A549 (cell line): ENCODE measurements at regions not wholly inside any gene's neighbourhood (a gene's known extent, or its start where the extent isn't known, plus 50 kb on each side); places are given as distances from the start of the nearest gene placed in this dataset.

Source experiments
- ATAC-seq, 2 experiments: fragments of 200-7000 bp in 1 of 2; fragments of >200 bp in 1 of 2; cut with Nextera tagmentation in 1 of 2; cut with Tn5 transposase in 1 of 2; 3 replicates each; pipeline versions ENCODE4 v1.8.0 to v1.9.1; 2018 to 2020; ENCODE audit warnings: mild to moderate bottlenecking in 1 of 2, moderate library complexity in 1 of 2
- CTCF ChIA-PET: fragments of 300-600 bp; sonication (Branson Sonifier 250); formaldehyde crosslinking; extraction: SDS; loops from one replicate; lab custom pipeline; 2021; ENCODE audit warnings: antibody characterized with exemption, inconsistent platforms; lab: Yijun Ruan, JAX
- POLR2A ChIA-PET: fragments of 350-600 bp; formaldehyde crosslinking; extraction: SDS; loops from one replicate; lab custom pipeline; 2021; ENCODE audit warnings: antibody characterized with exemption, inconsistent platforms; lab: Yijun Ruan, JAX
- DNase-seq, 2 experiments: peaks; one replicate each; pipeline versions ENCODE4 v3.0.0 to v3.0.0-alpha.2; 2011 to 2016; ENCODE audit warnings: low read depth in 1 of 2, low spot score in 1 of 2
- FAIRE-seq: peaks from 2 replicates; lab custom pipeline; 2011; peaks lifted over from hg19 to GRCh38; lab: Jason Lieb, UNC
- H3K27ac ChIP-seq, 2 experiments: fragments of >200 bp; sonication (Bioruptor Twin); formaldehyde crosslinking; 3 replicates each; pipeline ENCODE4 v1.5.1; 2016 to 2017
- H3K4me1 ChIP-seq: fragments of >200 bp; sonication (Bioruptor Twin); formaldehyde crosslinking; 3 replicates; pipeline ENCODE4 v1.6.1; 2016
- H3K4me2 ChIP-seq: fragments of >200 bp; sonication (Bioruptor Twin); formaldehyde crosslinking; 3 replicates; pipeline ENCODE4 v1.6.1; 2016
- H3K4me3 ChIP-seq: fragments of >200 bp; sonication (Bioruptor Twin); formaldehyde crosslinking; 3 replicates; pipeline ENCODE4 v1.5.1; 2016
- H3K9me3 ChIP-seq: fragments of >200 bp; sonication (Bioruptor Twin); formaldehyde crosslinking; 3 replicates; pipeline ENCODE4 v1.6.1; 2016
- CBX2 ChIP-seq: fragments of 200-600 bp; sonication (generic); IDR thresholded peaks from 2 replicates; pipeline ENCODE4 v1.6.1; 2016; ENCODE audit warnings: low read depth, mild to moderate bottlenecking, borderline replicate concordance
- ESRRA ChIP-seq: fragments of 150-350 bp; IDR thresholded peaks from 2 replicates; pipeline ENCODE4 v1.6.1; 2014; ENCODE audit warnings: mild to moderate bottlenecking, low read length, borderline replicate concordance
- FOSL2 ChIP-seq, 2 experiments: fragments of 450-650 bp in 1 of 2; fragments of >200 bp in 1 of 2; sonication (Bioruptor Twin) in 1 of 2; formaldehyde crosslinking; IDR thresholded peaks; 2 replicates each; pipeline versions ENCODE4 v1.5.0 to v1.6.1; 2016 to 2020; ENCODE audit warnings: mild to moderate bottlenecking in 1 of 2, moderate library complexity in 1 of 2
- HEYL ChIP-seq: fragments of 250-450 bp; sonication (Bioruptor Pico); IDR thresholded peaks from 2 replicates; pipeline ENCODE4 v1.8.0; 2021; ENCODE audit warnings: mild to moderate bottlenecking, moderate library complexity
- HOXA7 ChIP-seq: fragments of 250-450 bp; sonication (Bioruptor Pico); IDR thresholded peaks from 2 replicates; pipeline ENCODE4 v1.5.0; 2020; ENCODE audit warnings: mild to moderate bottlenecking, moderate library complexity
- KDM5A ChIP-seq: fragments of 200-600 bp; sonication (generic); IDR thresholded peaks from 2 replicates; pipeline ENCODE4 v1.6.1; 2016; ENCODE audit warnings: antibody characterized with exemption, mild to moderate bottlenecking
- MAFK ChIP-seq: fragments of 450-650 bp; IDR thresholded peaks from 2 replicates; pipeline ENCODE4 v1.6.1; 2014; ENCODE audit not compliant: partially characterized antibody
- MYC ChIP-seq: IDR thresholded peaks from 2 replicates; pipeline ENCODE4 v1.6.1; 2012; ENCODE audit warnings: mild to moderate bottlenecking, inconsistent platforms, low read length, improper control_type of control experiment, borderline replicate concordance
- PBX3 ChIP-seq: IDR thresholded peaks from 2 replicates; pipeline ENCODE4 v1.6.1; 2012
- POLR2AphosphoS2 ChIP-seq: conservative IDR thresholded peaks from 2 replicates; pipeline ENCODE4 v1.6.1; 2012; ENCODE audit warnings: low read length, improper control_type of control experiment, inconsistent platforms
- RARB ChIP-seq: fragments of 250-450 bp; sonication (Bioruptor Pico); IDR thresholded peaks from 2 replicates; pipeline ENCODE4 v1.8.0; 2021; ENCODE audit warnings: mild to moderate bottlenecking, moderate library complexity
- RCOR1 ChIP-seq: fragments of 150-350 bp; IDR thresholded peaks from 2 replicates; pipeline ENCODE4 v1.6.1; 2014; ENCODE audit warnings: antibody characterized with exemption, low read length, low read depth
- SREBF2 ChIP-seq: fragments of 450-650 bp; IDR thresholded peaks from 2 replicates; pipeline ENCODE4 v1.6.1; 2014; ENCODE audit warnings: mild to moderate bottlenecking, moderate library complexity
- TFCP2L1 ChIP-seq: fragments of 250-450 bp; sonication (Bioruptor Pico); IDR thresholded peaks from 2 replicates; pipeline ENCODE4 v1.5.0; 2021; ENCODE audit warnings: mild to moderate bottlenecking
- TP53 ChIP-seq: fragments of 250-450 bp; sonication (Bioruptor Pico); IDR thresholded peaks from 2 replicates; pipeline ENCODE4 v1.5.0; 2021; ENCODE audit warnings: mild to moderate bottlenecking, moderate library complexity
- ZFP36 ChIP-seq: fragments of 450-650 bp; IDR thresholded peaks from 2 replicates; pipeline ENCODE4 v1.6.1; 2014; ENCODE audit warnings: borderline replicate concordance; ENCODE audit not compliant: partially characterized antibody
- WGBS: methylation state at CpG from one replicate; pipeline ENCODE4 v1.1.6; 2017; ENCODE audit errors: missing lambda C conversion rate; 5-methylcytosine and 5-hydroxymethylcytosine counted together
- TF ChIP-seq, protein P1 (sequence below): fragments of >200 bp; sonication (Bioruptor Twin); formaldehyde crosslinking; IDR thresholded peaks from 3 replicates; pipeline ENCODE4 v1.6.1; 2016
- TF ChIP-seq, protein P2 (sequence below): fragments of >200 bp; sonication (Bioruptor Twin); formaldehyde crosslinking; IDR thresholded peaks from 3 replicates; pipeline ENCODE4 v1.5.1; 2016

GRCh38 chr13:73665261-73665660 lies 468.9 kb downstream of the KLF12 start (continued):
- TF ChIP-seq HOXA7 (CRISPR knock-in tag) (no peak), TFCP2L1 (CRISPR knock-in tag) (no peak), ESRRA (no peak), FOSL2 (IDR thresholded peaks at IDR 0.05) (no peak), FOSL2 (CRISPR knock-in tag; IDR thresholded peaks at IDR 0.05) (no peak), RARB (CRISPR knock-in tag) (no peak), MYC (no peak), CBX2 (no peak)

DNA sequence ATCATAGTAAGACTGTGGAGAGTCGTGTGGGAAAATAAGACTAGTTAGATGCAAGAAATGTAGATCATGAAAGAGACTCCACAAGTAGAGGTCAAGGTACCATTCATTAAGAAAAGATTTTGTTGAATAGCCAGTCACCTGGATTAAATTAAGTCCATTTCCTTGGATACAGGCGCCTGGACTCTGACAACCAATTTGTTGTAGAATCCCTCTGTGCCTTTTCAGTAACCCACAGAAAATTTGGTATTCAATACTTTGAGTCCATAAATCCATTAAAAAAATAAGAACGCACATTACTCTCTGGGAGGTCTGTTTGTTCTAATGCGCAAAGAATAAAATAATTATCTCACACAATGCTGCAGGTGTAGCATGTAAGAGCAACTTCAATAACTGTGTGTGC lies 469.4 kb downstream of the KLF12 start:
- POLR2A ChIA-PET, result interaction anchor here (0.6 kb wide), 1 partner anchor 10 kb away, joined by 3 read pairs; no protein-coding TSS in a partner anchor
- Histone ChIP-seq H3K4me1 (no peaks in the 10 kb centered on the region), H3K27ac (no peak overlapping the region), H3K4me2 (no peak overlapping the region), H3K4me3 (no peak overlapping the region), H3K9me3 (no peaks in the 10 kb centered on the region)
- DNase-seq, result no peak
- no peak for TF ChIP-seq TP53 (CRISPR knock-in tag)
- no peak for TF ChIP-seq RCOR1
- no peak for TF ChIP-seq SREBF2
- no peak for TF ChIP-seq POLR2AphosphoS2
- no peak for ATAC-seq
- no peak for FAIRE-seq
- 91% methylated on average over 4 of the region's 4 CpGs for WGBS
- CTCF ChIA-PET, result no interaction called here

GRCh38 chr13:73662833-73663232 lies 471.4 kb downstream of the KLF12 start:
- ChIA-PET POLR2A (interaction anchor here (0.6 kb wide), 1 partner anchor 764 kb away, joined by 5 read pairs; no protein-coding TSS in a partner anchor), CTCF (interaction anchor here (0.6 kb wide), 2 partner anchors 257 to 1019 kb away, joined by 3 read pairs; no protein-coding TSS in a partner anchor)
- no peak for FAIRE-seq
- WGBS, result 98% methylated on average over 8 of the region's 8 CpGs
- Histone ChIP-seq H3K4me3 (no peak overlapping the region), H3K27ac (no peak overlapping the region), H3K4me1 (no peaks in the 10 kb centered on the region), H3K4me2 (no peak overlapping the region), H3K9me3 (no peaks in the 10 kb centered on the region)
- DNase-seq, result no peak
- no peak for TF ChIP-seq PBX3
- TF ChIP-seq MAFK, result peak; percentile 84
- ATAC-seq, result no peak

DNA sequence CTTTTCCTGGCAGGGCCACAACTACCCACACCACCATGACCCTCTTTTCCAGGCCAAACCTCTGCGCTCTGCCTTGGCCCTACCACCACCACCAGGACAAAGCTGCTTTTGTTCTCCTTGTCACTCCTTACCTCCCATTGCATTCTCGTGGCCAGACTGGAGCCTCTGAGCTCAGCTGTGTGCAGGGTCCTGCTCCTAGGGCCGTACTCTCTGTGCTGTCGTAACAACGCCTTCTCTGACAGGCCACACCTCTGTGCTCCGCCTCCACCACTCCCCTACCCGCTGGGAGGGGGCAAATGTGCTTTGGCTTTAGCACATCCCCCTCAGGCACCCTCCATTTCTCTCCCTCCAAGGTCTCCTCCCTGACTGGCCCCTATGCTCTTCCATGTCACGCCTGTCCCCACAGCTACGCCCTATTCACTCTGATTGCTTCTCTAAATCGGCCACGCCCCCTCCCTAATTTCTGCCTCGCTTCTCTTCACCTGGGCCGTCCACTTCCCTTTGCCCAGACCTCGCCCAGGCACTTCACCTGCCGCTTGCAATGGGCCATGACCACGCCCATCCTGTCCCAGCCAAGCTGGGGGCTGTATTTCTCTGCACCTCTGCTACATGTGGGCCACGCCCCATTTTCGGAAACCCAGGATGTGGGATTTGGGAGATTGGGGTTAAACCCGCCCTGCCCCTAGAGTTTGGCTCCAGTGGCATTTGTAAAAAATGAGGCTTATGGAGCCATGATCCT lies 472.3 kb downstream of the KLF12 start:
- no peak overlapping the region for H3K4me3 ChIP-seq
- H3K9me3 ChIP-seq, result no peaks in the 10 kb centered on the region
- WGBS, result 77% methylated on average over 16 of the region's 19 CpGs
- POLR2A ChIA-PET, result no interaction called here
- H3K27ac ChIP-seq, result no peak overlapping the region
- TF ChIP-seq KDM5A (no peak), HEYL (CRISPR knock-in tag) (no peak), ZFP36 (no peak)
- TF ChIP-seq, protein P1, sequence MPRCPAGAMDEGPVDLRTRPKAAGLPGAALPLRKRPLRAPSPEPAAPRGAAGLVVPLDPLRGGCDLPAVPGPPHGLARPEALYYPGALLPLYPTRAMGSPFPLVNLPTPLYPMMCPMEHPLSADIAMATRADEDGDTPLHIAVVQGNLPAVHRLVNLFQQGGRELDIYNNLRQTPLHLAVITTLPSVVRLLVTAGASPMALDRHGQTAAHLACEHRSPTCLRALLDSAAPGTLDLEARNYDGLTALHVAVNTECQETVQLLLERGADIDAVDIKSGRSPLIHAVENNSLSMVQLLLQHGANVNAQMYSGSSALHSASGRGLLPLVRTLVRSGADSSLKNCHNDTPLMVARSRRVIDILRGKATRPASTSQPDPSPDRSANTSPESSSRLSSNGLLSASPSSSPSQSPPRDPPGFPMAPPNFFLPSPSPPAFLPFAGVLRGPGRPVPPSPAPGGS, result no peak
- TF ChIP-seq, protein P2, sequence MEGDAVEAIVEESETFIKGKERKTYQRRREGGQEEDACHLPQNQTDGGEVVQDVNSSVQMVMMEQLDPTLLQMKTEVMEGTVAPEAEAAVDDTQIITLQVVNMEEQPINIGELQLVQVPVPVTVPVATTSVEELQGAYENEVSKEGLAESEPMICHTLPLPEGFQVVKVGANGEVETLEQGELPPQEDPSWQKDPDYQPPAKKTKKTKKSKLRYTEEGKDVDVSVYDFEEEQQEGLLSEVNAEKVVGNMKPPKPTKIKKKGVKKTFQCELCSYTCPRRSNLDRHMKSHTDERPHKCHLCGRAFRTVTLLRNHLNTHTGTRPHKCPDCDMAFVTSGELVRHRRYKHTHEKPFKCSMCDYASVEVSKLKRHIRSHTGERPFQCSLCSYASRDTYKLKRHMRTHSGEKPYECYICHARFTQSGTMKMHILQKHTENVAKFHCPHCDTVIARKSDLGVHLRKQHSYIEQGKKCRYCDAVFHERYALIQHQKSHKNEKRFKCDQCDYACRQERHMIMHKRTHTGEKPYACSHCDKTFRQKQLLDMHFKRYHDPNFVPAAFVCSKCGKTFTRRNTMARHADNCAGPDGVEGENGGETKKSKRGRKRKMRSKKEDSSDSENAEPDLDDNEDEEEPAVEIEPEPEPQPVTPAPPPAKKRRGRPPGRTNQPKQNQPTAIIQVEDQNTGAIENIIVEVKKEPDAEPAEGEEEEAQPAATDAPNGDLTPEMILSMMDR, result no peak
- TF ChIP-seq, all 56 proteins: peak for 0
- no peak overlapping the region for H3K4me2 ChIP-seq
- no peaks in the 10 kb centered on the region for H3K4me1 ChIP-seq
- no peak for ATAC-seq
- CTCF ChIA-PET, result no interaction called here
- no peak for FAIRE-seq
- DNase-seq, result no peak
